ENCODE measurements at regions not wholly inside any gene's neighbourhood (a gene's known extent, or its start where the extent isn't known, plus 50 kb on each side); places are given as distances from the start of the nearest gene placed in this dataset.

DNA sequence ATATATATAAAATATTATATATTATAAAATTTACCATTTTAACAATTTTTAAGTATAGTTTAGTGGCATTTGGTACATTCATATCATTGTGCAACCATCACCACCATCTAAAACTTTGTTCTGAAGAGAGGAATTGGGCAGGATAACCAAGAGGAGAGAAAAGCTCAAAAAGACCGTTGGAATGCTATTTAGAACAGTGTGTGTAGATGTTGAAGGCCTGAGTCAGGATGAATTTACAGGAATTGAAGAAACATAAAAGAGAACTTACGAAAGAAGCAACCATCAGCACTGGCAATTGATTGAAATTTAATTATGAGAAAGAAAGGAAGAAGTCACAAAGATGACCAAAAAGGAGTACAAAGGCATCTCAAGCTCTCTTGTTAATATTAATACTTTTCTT is 196.9 kb upstream of the PWP1 start:
- TF ChIP-seq CTCF (IDR thresholded peaks at IDR 0.05) (no peak), POLR2A (IDR thresholded peaks at IDR 0.05) (no peak), POLR2AphosphoS5 (IDR thresholded peaks at IDR 0.05) (no peak)
